ENCODE measurements at regions not wholly inside any gene's neighbourhood (a gene's known extent, or its start where the extent isn't known, plus 50 kb on each side); places are given as distances from the start of the nearest gene placed in this dataset.

- Histone ChIP-seq H3K9me3 (no peaks in the 10 kb centered on the region), H3K4me3 (no peak overlapping the region), H3K27me3 (no peaks in the 10 kb centered on the region), H3K4me1 (no peaks in the 10 kb centered on the region), H3K27ac (no peak overlapping the region), H3K36me3 (no peaks in the 10 kb centered on the region)
- TF ChIP-seq EP300 (IDR thresholded peaks at IDR 0.05) (no peak), POLR2AphosphoS5 (IDR thresholded peaks at IDR 0.05) (no peak), POLR2A (IDR thresholded peaks at IDR 0.05) (no peak)
- intact Hi-C loops (cut with DNase I), result no loop called here
- DNase-seq, result no peak
These were observed 129.7 kb upstream of the SLC4A4 start for GRCh38 chr4:71209161-71209560.

- no peak overlapping the region for H3K4me3 ChIP-seq
- WGBS, 2 donors, result 46 to 77% methylated on average over 3 of the region's 3 CpGs
- no peak for DNase-seq
- H3K4me1 ChIP-seq, result no peaks in the 10 kb centered on the region
- intact Hi-C loops (cut with DNase I), result no loop called here
- H3K27me3 ChIP-seq, result no peaks in the 10 kb centered on the region
- H3K36me3 ChIP-seq, result no peaks in the 10 kb centered on the region
- H3K27ac ChIP-seq, result no peak overlapping the region
- TF ChIP-seq EP300 (IDR thresholded peaks at IDR 0.05), result no peak
- no peak for TF ChIP-seq POLR2A (IDR thresholded peaks at IDR 0.05)
- no peak for TF ChIP-seq CTCF (IDR thresholded peaks at IDR 0.05)
- TF ChIP-seq POLR2AphosphoS5 (IDR thresholded peaks at IDR 0.05), result no peak
- no peaks in the 10 kb centered on the region for H3K9me3 ChIP-seq
These were observed 128.0 kb upstream of the SLC4A4 start for GRCh38 chr4:71210823-71211222.

- H3K9me3 ChIP-seq, result no peaks in the 10 kb centered on the region
- no peaks in the 10 kb centered on the region for H3K27me3 ChIP-seq
- no peak for TF ChIP-seq CTCF (IDR thresholded peaks at IDR 0.05)
- no peaks in the 10 kb centered on the region for H3K4me1 ChIP-seq
- no peak for DNase-seq
- intact Hi-C loops (cut with DNase I), result no loop called here
- no peak overlapping the region for H3K27ac ChIP-seq
- 20 to 72% methylated on average over 3 of the region's 3 CpGs for WGBS, 2 donors
- H3K4me3 ChIP-seq, result no peak overlapping the region
- no peaks in the 10 kb centered on the region for H3K36me3 ChIP-seq
These were observed 127.1 kb upstream of the SLC4A4 start for GRCh38 chr4:71211748-71212147.

- WGBS, 2 donors, result 95 to 97% methylated on average over 1 of the region's 1 CpG
- no peaks in the 10 kb centered on the region for H3K9me3 ChIP-seq
- intact Hi-C loops (cut with DNase I), result no loop called here
- DNase-seq, result no peak
- H3K27me3 ChIP-seq, result no peaks in the 10 kb centered on the region
- H3K36me3 ChIP-seq, result no peaks in the 10 kb centered on the region
- H3K27ac ChIP-seq, result no peak overlapping the region
- no peak overlapping the region for H3K4me3 ChIP-seq
- TF ChIP-seq CTCF (IDR thresholded peaks at IDR 0.05) (no peak), POLR2A (IDR thresholded peaks at IDR 0.05) (no peak), EP300 (IDR thresholded peaks at IDR 0.05) (no peak)
- no peaks in the 10 kb centered on the region for H3K4me1 ChIP-seq
These were observed 126.6 kb upstream of the SLC4A4 start for GRCh38 chr4:71212216-71212615.

- intact Hi-C loops (cut with DNase I), result no loop called here
- TF ChIP-seq POLR2A (IDR thresholded peaks at IDR 0.05), result no peak
- TF ChIP-seq EP300 (IDR thresholded peaks at IDR 0.05), result no peak
- TF ChIP-seq POLR2AphosphoS5 (IDR thresholded peaks at IDR 0.05), result no peak
- TF ChIP-seq CTCF (IDR thresholded peaks at IDR 0.05), result no peak
- Histone ChIP-seq H3K9me3 (no peaks in the 10 kb centered on the region), H3K36me3 (no peaks in the 10 kb centered on the region), H3K4me1 (peaks cover 0 to 8% (median 0%) of the 10 kb centered on the region in 4 donors), H3K4me3 (no peak overlapping the region), H3K27ac (no peak overlapping the region), H3K27me3 (no peaks in the 10 kb centered on the region)
- DNase-seq, result no peak
These were observed 124.2 kb upstream of the SLC4A4 start for GRCh38 chr4:71214578-71214977.
